Testis (tissue), 2 donors: ENCODE measurements at regions not wholly inside any gene's neighbourhood (a gene's known extent, or its start where the extent isn't known, plus 50 kb on each side); places are given as distances from the start of the nearest gene placed in this dataset.

Experiments
- POLR2A ChIP-seq: fragments of 450-650 bp; IDR thresholded peaks from one replicate; pipeline ENCODE4 v1.6.1; 2017; ENCODE audit warnings: antibody characterized with exemption, mild to moderate bottlenecking, moderate library complexity
- TF ChIP-seq, protein P1 (sequence below), 3 experiments: fragments of 450-650 bp in 2 of 3; fragments of 200-600 bp in 1 of 3; sonication (generic) in 1 of 3; IDR thresholded peaks; one replicate each; pipeline ENCODE4 v1.5.1; 2016 to 2019; ENCODE audit warnings: antibody characterized with exemption in 3 of 3, mild to moderate bottlenecking in 2 of 3, moderate library complexity in 1 of 3

DNA sequence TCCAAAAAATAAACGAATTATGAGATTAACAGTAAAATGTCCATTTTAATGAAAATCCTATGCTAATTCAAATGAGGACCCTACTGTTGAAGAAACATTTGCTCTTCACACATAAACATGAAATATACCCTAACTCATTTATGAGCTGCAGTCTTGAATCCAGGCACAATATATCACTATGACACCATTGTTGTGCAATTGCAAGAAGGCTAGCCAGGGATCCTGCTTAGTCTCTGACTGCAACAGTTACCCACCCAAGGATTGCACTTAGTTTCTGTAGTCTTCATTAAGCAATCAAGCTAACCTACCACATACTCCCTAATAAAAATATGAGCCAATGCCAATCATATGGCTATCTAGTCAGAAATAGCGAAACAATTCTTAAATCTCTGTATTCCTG, 981.0 kb upstream of the FAT3 start:
- TF ChIP-seq POLR2A: no peak
- TF ChIP-seq, protein P1, sequence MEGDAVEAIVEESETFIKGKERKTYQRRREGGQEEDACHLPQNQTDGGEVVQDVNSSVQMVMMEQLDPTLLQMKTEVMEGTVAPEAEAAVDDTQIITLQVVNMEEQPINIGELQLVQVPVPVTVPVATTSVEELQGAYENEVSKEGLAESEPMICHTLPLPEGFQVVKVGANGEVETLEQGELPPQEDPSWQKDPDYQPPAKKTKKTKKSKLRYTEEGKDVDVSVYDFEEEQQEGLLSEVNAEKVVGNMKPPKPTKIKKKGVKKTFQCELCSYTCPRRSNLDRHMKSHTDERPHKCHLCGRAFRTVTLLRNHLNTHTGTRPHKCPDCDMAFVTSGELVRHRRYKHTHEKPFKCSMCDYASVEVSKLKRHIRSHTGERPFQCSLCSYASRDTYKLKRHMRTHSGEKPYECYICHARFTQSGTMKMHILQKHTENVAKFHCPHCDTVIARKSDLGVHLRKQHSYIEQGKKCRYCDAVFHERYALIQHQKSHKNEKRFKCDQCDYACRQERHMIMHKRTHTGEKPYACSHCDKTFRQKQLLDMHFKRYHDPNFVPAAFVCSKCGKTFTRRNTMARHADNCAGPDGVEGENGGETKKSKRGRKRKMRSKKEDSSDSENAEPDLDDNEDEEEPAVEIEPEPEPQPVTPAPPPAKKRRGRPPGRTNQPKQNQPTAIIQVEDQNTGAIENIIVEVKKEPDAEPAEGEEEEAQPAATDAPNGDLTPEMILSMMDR (IDR thresholded peaks at IDR 0.05): no peak
